CD4-positive, alpha-beta memory T cell (primary cell): ENCODE measurements at regions not wholly inside any gene's neighbourhood (a gene's known extent, or its start where the extent isn't known, plus 50 kb on each side); places are given as distances from the start of the nearest gene placed in this dataset.

Source experiments
- CTCF ChIA-PET: fragments of 350-600 bp; sonication (Branson Sonifier 250); formaldehyde crosslinking; loops from one replicate; lab custom pipeline; 2021; ENCODE audit warnings: inconsistent platforms; ENCODE audit not compliant: partially characterized antibody; lab: Charles Lee
- POLR2A ChIA-PET: fragments of 350-600 bp; sonication (Branson Sonifier 250); formaldehyde crosslinking; loops from one replicate; lab custom pipeline; 2021; ENCODE audit not compliant: partially characterized antibody; lab: Charles Lee
- DNase-seq, 5 donors: peaks; one replicate each; pipeline versions ENCODE4 v3.0.0 to v3.0.0-alpha.2; 2020 to 2022; ENCODE audit warnings: mixed read lengths in 1 of 5
- H3K27ac ChIP-seq: one replicate; pipeline ENCODE4 v1.7.0; 2013; ENCODE audit warnings: low read depth, low read length
- H3K27me3 ChIP-seq: 2 replicates; pipeline ENCODE4 v1.7.0; 2013; ENCODE audit warnings: mild to moderate bottlenecking, low read length, moderate library complexity; ENCODE audit not compliant: insufficient read depth
- H3K36me3 ChIP-seq: 2 replicates; pipeline ENCODE4 v1.7.0; 2013; ENCODE audit warnings: mild to moderate bottlenecking, low read length, moderate library complexity; ENCODE audit not compliant: insufficient read depth
- H3K4me1 ChIP-seq: 2 replicates; pipeline ENCODE4 v1.7.0; 2013; ENCODE audit warnings: mild to moderate bottlenecking, low read length, moderate library complexity; ENCODE audit not compliant: insufficient read depth
- H3K4me3 ChIP-seq, 2 donors: one replicate each; pipeline ENCODE4 v1.7.0; 2013; ENCODE audit warnings: low read length in 2 of 2, mild to moderate bottlenecking in 1 of 2
- H3K9me3 ChIP-seq, 2 donors: one replicate each; pipeline ENCODE4 v1.7.0; 2013; ENCODE audit warnings: low read length in 2 of 2, control low read depth in 1 of 2; ENCODE audit not compliant: control insufficient read depth in 1 of 2
- H3K27ac Mint-ChIP-seq, 7 donors: one replicate each; pipeline ENCODE4 v1.8.0; 2020 to 2021; ENCODE audit warnings: mixed read lengths in 7 of 7, mild to moderate bottlenecking in 6 of 7, inconsistent platforms in 3 of 7, moderate library complexity in 3 of 7
- H3K27me3 Mint-ChIP-seq, 2 donors: one replicate each; pipeline ENCODE4 v1.8.0; 2020 to 2021; ENCODE audit warnings: mixed read lengths in 2 of 2
- H3K36me3 Mint-ChIP-seq, 2 donors: one replicate each; pipeline ENCODE4 v1.8.0; 2020 to 2021; ENCODE audit warnings: mixed read lengths in 2 of 2, inconsistent platforms in 1 of 2, mild to moderate bottlenecking in 1 of 2
- H3K4me1 Mint-ChIP-seq, 4 donors: one replicate each; pipeline ENCODE4 v1.8.0; 2020 to 2021; ENCODE audit warnings: mixed read lengths in 4 of 4, mild to moderate bottlenecking in 1 of 4
- H3K4me3 Mint-ChIP-seq, 8 donors: one replicate each; pipeline ENCODE4 v1.8.0; 2020 to 2021; ENCODE audit warnings: mixed read lengths in 8 of 8, mild to moderate bottlenecking in 7 of 8, moderate library complexity in 6 of 8, inconsistent platforms in 3 of 8
- H3K9me3 Mint-ChIP-seq, 8 donors: one replicate each; pipeline ENCODE4 v1.8.0; 2020 to 2021; ENCODE audit warnings: mixed read lengths in 8 of 8, mild to moderate bottlenecking in 5 of 8, inconsistent platforms in 3 of 8, moderate library complexity in 1 of 8
- intact Hi-C: fragments of 100-400 bp; cut with micrococcal nuclease; formaldehyde crosslinking; loops from one replicate; pipeline ENCODE4 v1.15.1; 2023

DNA sequence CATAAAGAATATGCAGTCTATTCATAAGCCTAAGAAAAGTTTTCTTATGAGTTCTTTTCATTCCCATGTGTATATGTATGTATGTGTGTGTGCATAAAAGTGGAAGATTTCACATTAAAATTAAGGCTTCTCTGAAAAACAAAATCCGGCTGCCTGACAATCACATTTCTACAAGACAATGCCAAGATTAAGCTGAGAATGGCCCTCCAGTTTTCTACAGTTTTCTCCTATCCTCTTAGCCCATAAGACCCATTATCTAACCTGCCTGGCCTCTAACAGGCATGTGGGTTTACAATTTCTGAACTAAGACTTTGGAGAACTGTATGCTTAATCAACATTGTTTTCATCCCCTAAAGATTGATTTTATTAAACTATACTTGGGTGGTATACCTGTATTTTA lies 446.0 kb upstream of the SEMA3A start:
- H3K27me3 Mint-ChIP-seq = no peaks in the 10 kb centered on the region
- CTCF ChIA-PET = no interaction called here

GRCh38 chr7:84638339-84638697 lies 443.7 kb upstream of the SEMA3A start:
- H3K4me3 ChIP-seq = no peak overlapping the region
- Mint-ChIP-seq H3K27me3 (no peaks in the 10 kb centered on the region), H3K4me1 (no peaks in the 10 kb centered on the region), H3K4me3 (no peak overlapping the region), H3K9me3 (peaks cover 0 to 13% (median 5%) of the 10 kb centered on the region in 8 donors), H3K27ac (no peak overlapping the region), H3K36me3 (no peaks in the 10 kb centered on the region)
- no peak overlapping the region for H3K27ac ChIP-seq
- intact Hi-C loops = no loop called here
- CTCF ChIA-PET = no interaction called here
- POLR2A ChIA-PET = no interaction called here
- H3K4me1 ChIP-seq = no peaks in the 10 kb centered on the region
- no peaks in the 10 kb centered on the region for H3K9me3 ChIP-seq
- H3K36me3 ChIP-seq = no peaks in the 10 kb centered on the region
- no peaks in the 10 kb centered on the region for H3K27me3 ChIP-seq
- DNase-seq = no peak

More for the DNA sequence above, 446.0 kb upstream of the SEMA3A start:
- POLR2A ChIA-PET = no interaction called here
- no peak overlapping the region for H3K27ac Mint-ChIP-seq
- H3K36me3 Mint-ChIP-seq = no peaks in the 10 kb centered on the region
- Histone ChIP-seq H3K4me1 (no peaks in the 10 kb centered on the region), H3K36me3 (no peaks in the 10 kb centered on the region), H3K4me3 (no peak overlapping the region), H3K9me3 (no peaks in the 10 kb centered on the region), H3K27me3 (no peaks in the 10 kb centered on the region), H3K27ac (no peak overlapping the region)
- DNase-seq = no peak
- H3K4me1 Mint-ChIP-seq = no peaks in the 10 kb centered on the region
- intact Hi-C loops = no loop called here
- no peak overlapping the region for H3K4me3 Mint-ChIP-seq
- peaks cover 0 to 6% (median 3%) of the 10 kb centered on the region in 8 donors for H3K9me3 Mint-ChIP-seq

DNA sequence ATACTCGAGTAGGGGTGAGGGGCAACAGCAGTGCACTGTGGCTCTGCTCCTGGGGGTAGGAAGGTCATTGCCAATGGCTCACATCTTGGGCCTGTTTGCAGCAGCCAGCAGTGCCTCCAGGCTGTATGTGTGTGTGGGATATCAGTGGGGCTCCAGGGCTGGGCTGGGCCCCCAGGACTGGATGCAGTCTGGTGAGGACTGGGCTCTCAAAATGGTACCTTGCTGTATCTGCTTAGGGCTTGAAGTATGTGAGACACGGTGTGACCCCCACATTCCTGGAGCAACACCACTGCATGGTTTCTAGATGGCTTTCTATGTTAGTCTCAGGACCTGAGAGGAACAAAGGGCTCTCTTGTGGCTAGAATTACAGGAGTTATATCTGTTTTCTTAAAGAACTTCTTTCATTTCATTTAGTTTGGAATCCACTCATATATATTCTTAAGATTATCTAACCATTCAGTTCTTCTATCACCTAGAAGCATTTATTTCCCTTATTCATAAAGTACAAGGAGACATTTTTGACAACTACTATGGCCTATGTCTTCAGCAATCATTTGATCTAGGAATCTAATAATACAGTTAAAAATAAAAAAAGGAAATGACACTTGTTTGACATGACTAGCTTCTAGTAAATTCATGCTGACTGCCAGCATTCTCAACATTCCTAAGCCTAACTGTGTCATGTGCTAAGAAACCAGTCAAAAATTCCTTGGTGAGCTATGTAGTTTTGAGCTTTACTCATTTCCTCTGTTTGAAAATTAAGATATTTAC lies 443.2 kb upstream of the SEMA3A start:
- Histone ChIP-seq H3K9me3 (no peaks in the 10 kb centered on the region), H3K27ac (no peak overlapping the region), H3K4me1 (no peaks in the 10 kb centered on the region), H3K4me3 (no peak overlapping the region), H3K36me3 (no peaks in the 10 kb centered on the region), H3K27me3 (no peaks in the 10 kb centered on the region)
- no peak overlapping the region for H3K27ac Mint-ChIP-seq
- H3K4me1 Mint-ChIP-seq = no peaks in the 10 kb centered on the region
- DNase-seq = no peak
- peaks cover 0 to 19% (median 8%) of the 10 kb centered on the region in 8 donors for H3K9me3 Mint-ChIP-seq
- no peaks in the 10 kb centered on the region for H3K27me3 Mint-ChIP-seq
- no peaks in the 10 kb centered on the region for H3K36me3 Mint-ChIP-seq
- CTCF ChIA-PET = no interaction called here
- intact Hi-C loops = no loop called here
- POLR2A ChIA-PET = no interaction called here
- no peak overlapping the region for H3K4me3 Mint-ChIP-seq

DNA sequence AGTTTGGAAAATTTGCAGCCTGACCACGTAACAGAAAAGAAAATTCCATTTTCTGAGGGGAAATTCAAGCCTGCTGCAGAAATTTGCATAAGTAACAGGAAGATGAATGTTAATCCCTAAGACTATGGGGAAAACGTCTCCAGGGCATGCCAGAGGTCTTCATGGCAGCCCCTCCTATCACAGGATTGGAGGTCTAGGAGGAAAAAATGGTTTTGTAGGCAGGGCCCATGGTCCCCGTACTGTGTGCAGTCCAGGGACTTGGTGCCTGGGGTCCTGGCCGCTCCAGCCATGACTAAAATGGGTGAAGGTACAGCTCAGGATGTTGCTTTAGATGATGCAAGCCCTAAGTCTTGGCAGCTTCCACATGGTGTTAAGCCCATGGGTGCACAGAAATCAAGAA lies 437.3 kb upstream of the SEMA3A start:
- Mint-ChIP-seq H3K27ac (no peak overlapping the region), H3K9me3 (peaks cover 0 to 22% (median 10%) of the 10 kb centered on the region in 8 donors), H3K4me3 (no peak overlapping the region), H3K4me1 (no peaks in the 10 kb centered on the region), H3K27me3 (no peaks in the 10 kb centered on the region), H3K36me3 (no peaks in the 10 kb centered on the region)
- H3K9me3 ChIP-seq = no peaks in the 10 kb centered on the region
- H3K4me3 ChIP-seq = no peak overlapping the region
- H3K27ac ChIP-seq = no peak overlapping the region
- ChIA-PET POLR2A (no interaction called here), CTCF (no interaction called here)
- H3K36me3 ChIP-seq = no peaks in the 10 kb centered on the region
- H3K4me1 ChIP-seq = no peaks in the 10 kb centered on the region
- no peaks in the 10 kb centered on the region for H3K27me3 ChIP-seq
- no peak for DNase-seq
- intact Hi-C loops = no loop called here

- H3K27me3 ChIP-seq = no peaks in the 10 kb centered on the region
- no peaks in the 10 kb centered on the region for H3K27me3 Mint-ChIP-seq
Measured at GRCh38 chr7:84629640-84630318, 435.2 kb upstream of the SEMA3A start.

DNA sequence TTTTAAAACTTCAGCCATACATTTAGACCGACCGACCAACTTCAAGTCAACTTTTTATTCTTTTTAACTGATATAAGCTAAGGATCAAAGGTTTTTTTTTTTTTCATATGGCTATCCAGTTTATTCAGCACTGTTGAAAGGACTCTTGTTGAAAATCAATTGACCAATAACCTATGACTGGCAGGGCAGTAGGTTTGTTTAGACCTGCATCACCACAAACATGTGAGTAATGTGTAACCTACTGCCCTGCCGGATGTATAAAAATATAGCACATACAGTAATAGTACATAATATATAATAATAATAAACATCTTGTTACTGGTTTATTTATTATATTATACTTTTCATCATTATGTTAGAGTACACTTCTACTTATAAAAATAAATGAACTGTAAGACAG lies 434.6 kb upstream of the SEMA3A start:
- intact Hi-C loops = no loop called here
- POLR2A ChIA-PET = no interaction called here
- H3K4me1 ChIP-seq = no peaks in the 10 kb centered on the region
- no peaks in the 10 kb centered on the region for H3K27me3 Mint-ChIP-seq
- no peaks in the 10 kb centered on the region for H3K4me1 Mint-ChIP-seq
- no peak overlapping the region for H3K27ac ChIP-seq
- H3K4me3 Mint-ChIP-seq = no peak overlapping the region
- H3K27me3 ChIP-seq = no peaks in the 10 kb centered on the region
- H3K9me3 Mint-ChIP-seq = peaks cover 0 to 13% (median 6%) of the 10 kb centered on the region in 8 donors
- no peaks in the 10 kb centered on the region for H3K9me3 ChIP-seq
- no peaks in the 10 kb centered on the region for H3K36me3 Mint-ChIP-seq
- H3K4me3 ChIP-seq = no peak overlapping the region
- H3K27ac Mint-ChIP-seq = no peak overlapping the region
- CTCF ChIA-PET = no interaction called here
- DNase-seq = no peak
- no peaks in the 10 kb centered on the region for H3K36me3 ChIP-seq

More at GRCh38 chr7:84629640-84630318, 435.2 kb upstream of the SEMA3A start:
- no peak overlapping the region for H3K4me3 Mint-ChIP-seq
- no peaks in the 10 kb centered on the region for H3K36me3 Mint-ChIP-seq
- CTCF ChIA-PET = no interaction called here
- no peaks in the 10 kb centered on the region for H3K4me1 Mint-ChIP-seq
- DNase-seq = no peak
- Histone ChIP-seq H3K36me3 (no peaks in the 10 kb centered on the region), H3K4me3 (no peak overlapping the region), H3K9me3 (no peaks in the 10 kb centered on the region), H3K27ac (no peak overlapping the region), H3K4me1 (no peaks in the 10 kb centered on the region)
- H3K9me3 Mint-ChIP-seq = peaks cover 0 to 15% (median 6%) of the 10 kb centered on the region in 8 donors
- H3K27ac Mint-ChIP-seq = no peak overlapping the region
- intact Hi-C loops = no loop called here
- POLR2A ChIA-PET = no interaction called here

DNA sequence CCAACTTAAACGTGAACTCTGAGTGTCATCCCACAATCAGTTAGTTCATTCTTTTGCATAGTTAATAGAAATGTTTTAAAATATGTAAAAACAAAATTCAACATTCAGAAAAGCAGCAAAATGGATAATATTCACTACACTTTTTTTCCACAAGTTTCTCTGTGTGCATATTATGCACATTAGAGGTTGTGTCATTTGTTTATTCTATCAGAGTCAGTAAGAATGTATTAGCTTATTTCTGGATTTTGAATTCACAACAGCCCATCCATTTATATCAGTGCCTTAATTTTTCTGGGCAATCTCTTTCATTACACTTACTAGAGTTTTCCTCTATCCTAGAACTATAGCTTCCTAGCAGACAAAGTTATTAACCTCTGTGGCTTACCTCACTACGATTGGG lies 432.7 kb upstream of the SEMA3A start:
- Mint-ChIP-seq H3K27ac (no peak overlapping the region), H3K4me3 (no peak overlapping the region), H3K36me3 (no peaks in the 10 kb centered on the region), H3K4me1 (no peaks in the 10 kb centered on the region), H3K27me3 (no peaks in the 10 kb centered on the region), H3K9me3 (peaks cover 0 to 11% (median 0%) of the 10 kb centered on the region in 8 donors)
- DNase-seq = no peak
- intact Hi-C loops = no loop called here
- CTCF ChIA-PET = no interaction called here
- Histone ChIP-seq H3K4me1 (no peaks in the 10 kb centered on the region), H3K36me3 (no peaks in the 10 kb centered on the region), H3K27ac (no peak overlapping the region), H3K4me3 (no peak overlapping the region), H3K9me3 (no peaks in the 10 kb centered on the region), H3K27me3 (no peaks in the 10 kb centered on the region)
- POLR2A ChIA-PET = no interaction called here
